ENCODE measurements at regions not wholly inside any gene's neighbourhood (a gene's known extent, or its start where the extent isn't known, plus 50 kb on each side); places are given as distances from the start of the nearest gene placed in this dataset.

DNA sequence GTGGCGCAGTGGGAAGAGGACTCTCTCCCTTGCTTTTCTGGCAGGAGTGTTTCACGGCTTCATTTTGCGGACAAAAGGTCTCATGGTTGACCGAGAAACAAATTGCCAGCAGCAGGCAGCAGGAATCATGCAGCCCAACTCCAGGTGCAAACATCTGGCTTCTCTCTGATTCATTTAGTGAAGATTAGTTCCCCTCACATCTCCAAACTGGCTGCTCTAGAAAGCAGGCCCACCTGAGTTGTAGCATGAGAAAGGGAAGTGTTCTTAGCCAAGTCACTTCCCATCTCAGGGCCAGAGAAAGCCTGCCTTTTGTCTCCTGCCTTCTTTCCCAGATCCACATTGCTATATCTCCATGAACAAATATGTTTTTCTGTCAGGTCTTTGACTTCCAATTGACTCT, 120.8 kb upstream of the CCDC196 start:
- Histone ChIP-seq H3K9ac (ENCODE audit: low read length) (no peak overlapping the region), H3K9me3 (ENCODE audit: insufficient read depth, low read length) (no peaks in the 10 kb centered on the region), H3K27ac (ENCODE audit: low read length) (no peak overlapping the region), H2AFZ (ENCODE audit: low read depth, low read length) (no peak overlapping the region), H3K4me3 (ENCODE audit: low read length) (peak overlapping the region; percentile 19; the same call in 1 of the 2 replicates), H3K27me3 (ENCODE audit: low read depth, low read length) (peaks cover 21% of the 10 kb centered on the region), H4K20me1 (ENCODE audit: insufficient read depth, low read length) (no peaks in the 10 kb centered on the region), H3K79me2 (ENCODE audit: low read length) (no peaks in the 10 kb centered on the region), H3K4me1 (ENCODE audit: low read length) (peaks cover 29% of the 10 kb centered on the region), H3K36me3 (replicated peaks; ENCODE audit: low read depth, low read length) (no peaks in the 10 kb centered on the region), H3K4me2 (ENCODE audit: low read length) (peak overlapping the region; percentile 53)
- TF ChIP-seq, protein P1, sequence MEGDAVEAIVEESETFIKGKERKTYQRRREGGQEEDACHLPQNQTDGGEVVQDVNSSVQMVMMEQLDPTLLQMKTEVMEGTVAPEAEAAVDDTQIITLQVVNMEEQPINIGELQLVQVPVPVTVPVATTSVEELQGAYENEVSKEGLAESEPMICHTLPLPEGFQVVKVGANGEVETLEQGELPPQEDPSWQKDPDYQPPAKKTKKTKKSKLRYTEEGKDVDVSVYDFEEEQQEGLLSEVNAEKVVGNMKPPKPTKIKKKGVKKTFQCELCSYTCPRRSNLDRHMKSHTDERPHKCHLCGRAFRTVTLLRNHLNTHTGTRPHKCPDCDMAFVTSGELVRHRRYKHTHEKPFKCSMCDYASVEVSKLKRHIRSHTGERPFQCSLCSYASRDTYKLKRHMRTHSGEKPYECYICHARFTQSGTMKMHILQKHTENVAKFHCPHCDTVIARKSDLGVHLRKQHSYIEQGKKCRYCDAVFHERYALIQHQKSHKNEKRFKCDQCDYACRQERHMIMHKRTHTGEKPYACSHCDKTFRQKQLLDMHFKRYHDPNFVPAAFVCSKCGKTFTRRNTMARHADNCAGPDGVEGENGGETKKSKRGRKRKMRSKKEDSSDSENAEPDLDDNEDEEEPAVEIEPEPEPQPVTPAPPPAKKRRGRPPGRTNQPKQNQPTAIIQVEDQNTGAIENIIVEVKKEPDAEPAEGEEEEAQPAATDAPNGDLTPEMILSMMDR (IDR thresholded peaks at IDR 0.05; ENCODE audit: low read depth, low read length) = no peak
- TF ChIP-seq EZH2phosphoT487 (IDR thresholded peaks at IDR 0.05; ENCODE audit: low read depth) = no peak

DNA sequence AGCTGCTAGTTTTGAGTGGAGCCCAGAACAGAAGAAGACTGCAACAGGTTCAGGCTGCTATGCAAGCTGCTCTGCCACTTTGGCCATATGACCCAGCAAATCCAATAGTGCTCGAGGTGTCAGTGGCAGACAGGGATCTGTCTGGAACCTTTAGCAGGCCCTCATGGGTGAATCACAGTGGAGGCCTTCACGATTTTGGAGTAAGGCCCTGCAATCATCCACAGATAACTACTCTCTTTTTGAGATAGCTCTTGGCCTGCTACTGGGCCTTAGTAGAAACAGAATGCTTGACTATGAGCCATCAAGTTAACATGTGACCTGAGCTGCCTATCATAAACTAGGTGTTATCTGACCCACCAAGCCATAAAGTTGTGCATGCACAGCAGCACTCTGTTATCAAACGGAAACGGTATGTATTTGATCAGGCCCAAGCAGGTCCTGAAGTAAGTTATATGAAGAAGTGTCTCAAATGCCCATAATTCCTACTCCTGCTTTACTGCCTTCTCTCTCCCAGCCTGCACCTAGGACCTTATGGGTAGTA, 116.9 kb upstream of the CCDC196 start:
- no peak overlapping the region for H3K9ac ChIP-seq (ENCODE audit: low read length)
- H3K4me3 ChIP-seq (ENCODE audit: low read length) = no peak overlapping the region
- H3K36me3 ChIP-seq (replicated peaks; ENCODE audit: low read depth, low read length) = no peaks in the 10 kb centered on the region
- H3K9me3 ChIP-seq (ENCODE audit: insufficient read depth, low read length) = no peaks in the 10 kb centered on the region
- H2AFZ ChIP-seq (ENCODE audit: low read depth, low read length) = no peak overlapping the region
- peaks cover 29% of the 10 kb centered on the region for H3K4me1 ChIP-seq (ENCODE audit: low read length)
- no peaks in the 10 kb centered on the region for H3K79me2 ChIP-seq (ENCODE audit: low read length)
- H3K4me2 ChIP-seq (ENCODE audit: low read length) = no peak overlapping the region
- TF ChIP-seq EZH2phosphoT487 (IDR thresholded peaks at IDR 0.05; ENCODE audit: low read depth) = no peak
- TF ChIP-seq, protein P1 (IDR thresholded peaks at IDR 0.05; ENCODE audit: low read depth, low read length) = no peak
- no peak overlapping the region for H3K27ac ChIP-seq (ENCODE audit: low read length)
- H3K27me3 ChIP-seq (ENCODE audit: low read depth, low read length) = peaks cover 7% of the 10 kb centered on the region; the same call in 1 of the 2 replicates
- no peaks in the 10 kb centered on the region for H4K20me1 ChIP-seq (ENCODE audit: insufficient read depth, low read length)

DNA sequence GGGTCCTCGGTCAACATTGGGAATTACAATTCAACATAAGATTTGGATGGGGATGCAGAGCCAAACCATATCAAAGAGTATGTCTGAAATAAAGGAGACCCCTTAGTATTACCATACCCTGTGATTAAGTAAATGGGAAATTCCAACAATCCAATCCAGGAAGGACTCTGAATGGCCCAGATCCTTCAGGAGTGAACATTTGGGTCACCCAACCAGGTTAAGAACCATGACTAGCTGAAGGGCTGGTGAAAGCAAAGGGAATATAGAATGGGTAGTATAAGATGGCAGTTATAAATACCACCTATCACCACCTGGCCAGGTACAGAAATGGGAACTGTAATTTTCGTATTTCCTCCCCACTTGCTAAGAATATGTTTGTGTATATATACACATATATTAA, 114.4 kb upstream of the CCDC196 start:
- H3K4me2 ChIP-seq (ENCODE audit: low read length) = no peak overlapping the region
- no peak for TF ChIP-seq EZH2phosphoT487 (IDR thresholded peaks at IDR 0.05; ENCODE audit: low read depth)
- TF ChIP-seq, protein P1 (IDR thresholded peaks at IDR 0.05; ENCODE audit: low read depth, low read length) = no peak
- H3K4me1 ChIP-seq (ENCODE audit: low read length) = peaks cover 6% of the 10 kb centered on the region
- H3K79me2 ChIP-seq (ENCODE audit: low read length) = no peaks in the 10 kb centered on the region
- H2AFZ ChIP-seq (ENCODE audit: low read depth, low read length) = no peak overlapping the region
- H3K27ac ChIP-seq (ENCODE audit: low read length) = no peak overlapping the region
- H3K9ac ChIP-seq (ENCODE audit: low read length) = no peak overlapping the region
- H3K27me3 ChIP-seq (ENCODE audit: low read depth, low read length) = no peaks in the 10 kb centered on the region
- no peaks in the 10 kb centered on the region for H4K20me1 ChIP-seq (ENCODE audit: insufficient read depth, low read length)
- no peaks in the 10 kb centered on the region for H3K36me3 ChIP-seq (replicated peaks; ENCODE audit: low read depth, low read length)
- H3K9me3 ChIP-seq (ENCODE audit: insufficient read depth, low read length) = no peaks in the 10 kb centered on the region
- H3K4me3 ChIP-seq (ENCODE audit: low read length) = no peak overlapping the region

DNA sequence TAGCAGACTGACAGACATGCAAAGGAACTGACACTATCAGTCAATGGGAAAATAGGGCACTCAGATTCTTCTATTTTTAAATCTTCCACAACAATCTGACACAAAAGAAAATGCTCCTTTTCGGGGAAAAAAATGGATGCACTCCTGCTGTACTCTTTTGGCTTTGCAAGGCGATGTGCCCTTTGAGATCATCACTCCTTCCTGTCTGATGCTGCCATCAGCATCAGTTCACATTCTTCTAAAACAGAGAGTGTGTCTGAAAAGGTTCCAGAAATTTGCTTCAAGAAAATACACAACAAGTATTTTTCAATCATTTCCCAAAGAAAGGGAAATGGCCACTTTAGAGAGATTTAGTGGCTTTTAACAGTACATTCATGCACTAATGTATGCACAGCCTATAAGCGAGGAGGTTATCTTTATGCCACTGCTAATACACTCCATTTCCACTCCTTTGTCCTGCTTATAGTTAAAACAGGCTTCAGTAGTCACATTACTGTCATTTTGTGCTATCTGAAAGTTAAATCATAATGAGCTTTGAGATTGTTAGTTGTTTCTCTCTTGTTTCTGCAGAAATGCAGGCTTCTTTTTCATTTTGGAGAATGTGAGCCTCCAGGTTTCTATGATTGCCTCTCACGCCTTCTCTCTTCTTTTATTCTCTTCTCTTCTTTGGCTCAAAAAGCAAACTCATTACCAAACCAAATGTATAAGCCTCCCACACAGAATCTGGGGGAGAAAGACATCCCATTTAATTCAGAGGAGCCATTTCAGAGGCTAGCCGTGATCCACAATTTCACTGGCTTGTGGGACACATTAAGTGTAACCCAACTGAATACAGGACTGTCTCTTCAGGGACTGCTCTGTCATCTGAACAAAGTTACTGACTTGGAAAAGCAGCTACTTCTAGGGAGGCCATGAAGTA, 110.9 kb upstream of the CCDC196 start:
- Histone ChIP-seq H3K27me3 (ENCODE audit: low read depth, low read length) (no peaks in the 10 kb centered on the region), H3K4me2 (ENCODE audit: low read length) (no peak overlapping the region), H3K4me3 (ENCODE audit: low read length) (no peak overlapping the region), H2AFZ (ENCODE audit: low read depth, low read length) (no peak overlapping the region), H3K79me2 (ENCODE audit: low read length) (no peaks in the 10 kb centered on the region), H3K9ac (ENCODE audit: low read length) (no peak overlapping the region), H3K4me1 (ENCODE audit: low read length) (no peaks in the 10 kb centered on the region), H3K9me3 (ENCODE audit: insufficient read depth, low read length) (no peaks in the 10 kb centered on the region), H4K20me1 (ENCODE audit: insufficient read depth, low read length) (no peaks in the 10 kb centered on the region), H3K36me3 (replicated peaks; ENCODE audit: low read depth, low read length) (no peaks in the 10 kb centered on the region), H3K27ac (ENCODE audit: low read length) (no peak overlapping the region)
- TF ChIP-seq, protein P1 (IDR thresholded peaks at IDR 0.05; ENCODE audit: low read depth, low read length) = no peak
- no peak for TF ChIP-seq EZH2phosphoT487 (IDR thresholded peaks at IDR 0.05; ENCODE audit: low read depth)
